ENCODE measurements at regions not wholly inside any gene's neighbourhood (a gene's known extent, or its start where the extent isn't known, plus 50 kb on each side); places are given as distances from the start of the nearest gene placed in this dataset.

- no peak overlapping the region for H3K4me3 ChIP-seq (ENCODE audit: control insufficient read depth, low read depth, low read length)
- no peak for DNase-seq (ENCODE audit: low read depth)
- no peak for TF ChIP-seq CTCF (conservative IDR thresholded peaks at IDR 0.05; ENCODE audit: control insufficient read depth, insufficient read depth, low read depth, low read length)
These were observed 318.7 kb upstream of the SEMA6D start for GRCh38 chr15:47398594-47398993.

GRCh38 chr15:47399100-47399499 lies 318.2 kb upstream of the SEMA6D start:
- no peak for DNase-seq (ENCODE audit: low read depth)
- H3K4me3 ChIP-seq (ENCODE audit: control insufficient read depth, low read depth, low read length): no peak overlapping the region
- TF ChIP-seq CTCF (conservative IDR thresholded peaks at IDR 0.05; ENCODE audit: control insufficient read depth, insufficient read depth, low read depth, low read length): no peak

GRCh38 chr15:47400603-47401002 lies 316.7 kb upstream of the SEMA6D start:
- no peak for TF ChIP-seq CTCF (conservative IDR thresholded peaks at IDR 0.05; ENCODE audit: control insufficient read depth, insufficient read depth, low read depth, low read length)
- no peak for DNase-seq (ENCODE audit: low read depth)
- H3K4me3 ChIP-seq (ENCODE audit: control insufficient read depth, low read depth, low read length): no peak overlapping the region

- no peak for TF ChIP-seq CTCF (conservative IDR thresholded peaks at IDR 0.05; ENCODE audit: control insufficient read depth, insufficient read depth, low read depth, low read length)
- H3K4me3 ChIP-seq (ENCODE audit: control insufficient read depth, low read depth, low read length): no peak overlapping the region
- no peak for DNase-seq (ENCODE audit: low read depth)
These were observed 315.9 kb upstream of the SEMA6D start for GRCh38 chr15:47401427-47401826.

- H3K4me3 ChIP-seq (ENCODE audit: control insufficient read depth, low read depth, low read length): no peak overlapping the region
- TF ChIP-seq CTCF (conservative IDR thresholded peaks at IDR 0.05; ENCODE audit: control insufficient read depth, insufficient read depth, low read depth, low read length): no peak
- DNase-seq (ENCODE audit: low read depth): no peak
These were observed 314.5 kb upstream of the SEMA6D start for GRCh38 chr15:47402829-47403228.

- no peak for DNase-seq (ENCODE audit: low read depth)
- TF ChIP-seq CTCF (conservative IDR thresholded peaks at IDR 0.05; ENCODE audit: control insufficient read depth, insufficient read depth, low read depth, low read length): no peak
- no peak overlapping the region for H3K4me3 ChIP-seq (ENCODE audit: control insufficient read depth, low read depth, low read length)
These were observed 312.4 kb upstream of the SEMA6D start for GRCh38 chr15:47404877-47405276.
